ENCODE measurements at regions not wholly inside any gene's neighbourhood (a gene's known extent, or its start where the extent isn't known, plus 50 kb on each side); places are given as distances from the start of the nearest gene placed in this dataset.

- no peak for TF ChIP-seq ZNF740 (CRISPR knock-in tag; IDR thresholded peaks at IDR 0.05)
- TF ChIP-seq ZNF740 (tag; IDR thresholded peaks at IDR 0.05), result no peak
- TF ChIP-seq ZNF277 (CRISPR knock-in tag; IDR thresholded peaks at IDR 0.05; ENCODE audit: borderline replicate concordance), result no peak
- no peak for TF ChIP-seq PREB (CRISPR knock-in tag; IDR thresholded peaks at IDR 0.05)
- TF ChIP-seq SMARCA5 (IDR thresholded peaks at IDR 0.05), result no peak
- TF ChIP-seq ZNF75A (CRISPR knock-in tag; IDR thresholded peaks at IDR 0.05), result no peak
- no peak for TF ChIP-seq KLF6 (CRISPR knock-in tag; IDR thresholded peaks at IDR 0.05; ENCODE audit: borderline replicate concordance)
- TF ChIP-seq THAP12 (CRISPR knock-in tag; IDR thresholded peaks at IDR 0.05), result no peak
- no peak for TF ChIP-seq TRIM28 (IDR thresholded peaks at IDR 0.05)
- TF ChIP-seq TRIM25 (IDR thresholded peaks at IDR 0.05; ENCODE audit: borderline replicate concordance), result no peak
- TF ChIP-seq ZNF408 (CRISPR knock-in tag; IDR thresholded peaks at IDR 0.05; ENCODE audit: low read depth), result no peak
Measured at GRCh38 chr2:212752730-212753351, 214.2 kb upstream of the ERBB4 start (continued).

Measured in K562 (cell line).